HCT116 (cell line): ENCODE measurements at regions not wholly inside any gene's neighbourhood (a gene's known extent, or its start where the extent isn't known, plus 50 kb on each side); places are given as distances from the start of the nearest gene placed in this dataset.

Experiments used
- CTCF ChIP-seq, 3 experiments: fragments of 200-600 bp in 1 of 3; sonication (generic) in 1 of 3; IDR thresholded peaks in 2 of 3; conservative IDR thresholded peaks in 1 of 3; 2 replicates each; pipeline ENCODE4 v1.5.1; 2012 to 2017; ENCODE audit warnings: low read depth in 2 of 3, low read length in 2 of 3, antibody characterized with exemption in 1 of 3, borderline replicate concordance in 1 of 3, control low read depth in 1 of 3, mild to moderate bottlenecking in 1 of 3, mixed read lengths in 1 of 3, mixed run types in 1 of 3, moderate library complexity in 1 of 3; ENCODE audit not compliant: insufficient read depth in 1 of 3
- EZH2 ChIP-seq: fragments of 200-600 bp; sonication (generic); IDR thresholded peaks from 2 replicates; pipeline ENCODE4 v1.6.1; 2017; ENCODE audit warnings: antibody characterized with exemption, mixed run types

- TF ChIP-seq CTCF (IDR thresholded peaks at IDR 0.05 in 2 of 3, conservative IDR thresholded peaks at IDR 0.05 in 1 of 3; ENCODE audit: borderline replicate concordance in 1 of 3, insufficient read depth in 1 of 3, low read depth in 2 of 3, low read length in 2 of 3) (no peak), EZH2 (no peak)
Observed at GRCh38 chr7:50199824-50200223, 104.7 kb upstream of the IKZF1 start.
